HG03108 (cell line): ENCODE measurements at regions not wholly inside any gene's neighbourhood (a gene's known extent, or its start where the extent isn't known, plus 50 kb on each side); places are given as distances from the start of the nearest gene placed in this dataset.
"Not testable (repeated sequence)": the region's sequence is repeated elsewhere in the genome, so short reads cannot be mapped to it uniquely, and the experiment has no call there.

Experiments used
- ATAC-seq: cut with Tn5 transposase; IDR thresholded peaks from one replicate; pipeline ENCODE4 v1.9.1; 2021; ENCODE audit warnings: moderate library complexity; ENCODE audit not compliant: unreplicated experiment

DNA sequence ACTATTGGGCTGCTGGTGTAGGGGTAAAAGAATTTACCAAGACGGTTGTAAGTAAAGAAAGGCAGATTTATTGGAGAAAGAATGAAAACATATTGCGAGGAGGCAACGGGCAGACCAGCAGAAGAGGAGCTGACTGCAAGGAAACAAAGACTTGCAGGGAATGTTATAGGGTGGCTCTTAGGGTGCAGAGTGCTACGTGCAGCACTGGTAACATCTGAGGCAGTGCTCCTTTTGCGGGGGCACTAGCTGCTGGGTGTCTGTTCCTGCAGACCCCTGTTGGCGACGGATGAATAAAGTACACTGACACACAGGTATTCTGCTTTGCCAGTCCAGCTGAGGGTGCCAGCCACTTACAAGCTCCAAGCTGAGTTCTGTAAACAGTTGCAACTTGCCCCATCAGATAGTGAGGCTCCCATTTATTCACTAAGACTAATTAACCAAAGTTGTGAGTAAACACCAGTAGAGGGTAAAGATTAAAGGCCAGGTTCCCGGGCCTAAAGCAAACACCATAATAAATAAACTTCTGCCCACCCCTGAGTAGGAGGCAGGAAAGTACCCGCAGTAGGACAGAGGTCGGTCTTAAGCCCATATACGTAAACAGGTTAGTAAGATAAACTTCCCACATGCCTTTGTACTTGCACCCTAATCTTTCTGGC lies 140.2 kb upstream of the KCNK1 start:
- no peak for ATAC-seq

DNA sequence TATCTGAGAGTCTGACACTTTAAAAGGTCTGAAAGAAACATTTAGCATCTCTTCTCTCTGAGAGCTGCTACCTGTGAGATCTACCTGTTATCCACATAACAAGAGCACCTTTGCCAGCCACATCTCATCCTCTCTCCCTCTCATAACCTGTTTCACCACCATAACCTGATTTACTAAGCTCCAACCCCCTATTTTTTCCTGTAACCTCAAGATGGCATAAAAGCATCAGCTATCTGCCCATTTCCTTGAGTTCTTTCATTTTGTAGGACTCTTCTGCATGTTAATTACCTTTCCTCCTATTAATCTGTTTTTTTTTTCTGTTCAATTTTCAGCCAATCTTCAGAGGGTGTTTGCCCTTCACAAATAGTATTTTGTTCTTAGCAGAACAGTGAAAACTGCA lies 136.5 kb upstream of the KCNK1 start:
- no peak for ATAC-seq

DNA sequence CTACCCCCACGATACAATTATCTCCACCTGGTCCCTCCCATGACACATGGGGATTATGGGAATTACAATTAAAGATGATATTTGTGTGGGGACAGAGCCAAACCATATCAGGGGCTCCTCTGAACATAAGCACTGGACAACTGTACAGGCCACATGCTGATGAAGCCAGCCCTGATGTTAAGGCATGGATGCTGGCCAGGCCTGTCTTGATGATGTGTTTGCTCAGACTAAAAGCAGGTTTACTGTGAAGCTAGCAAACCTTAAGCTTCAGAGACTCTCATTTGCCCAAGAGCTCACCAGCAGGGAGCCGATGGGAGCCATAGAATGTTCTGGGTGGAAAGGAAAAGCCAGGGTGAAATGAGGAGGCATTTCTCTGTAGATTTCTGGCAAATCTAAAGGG lies 135.3 kb upstream of the KCNK1 start:
- no peak for ATAC-seq

DNA sequence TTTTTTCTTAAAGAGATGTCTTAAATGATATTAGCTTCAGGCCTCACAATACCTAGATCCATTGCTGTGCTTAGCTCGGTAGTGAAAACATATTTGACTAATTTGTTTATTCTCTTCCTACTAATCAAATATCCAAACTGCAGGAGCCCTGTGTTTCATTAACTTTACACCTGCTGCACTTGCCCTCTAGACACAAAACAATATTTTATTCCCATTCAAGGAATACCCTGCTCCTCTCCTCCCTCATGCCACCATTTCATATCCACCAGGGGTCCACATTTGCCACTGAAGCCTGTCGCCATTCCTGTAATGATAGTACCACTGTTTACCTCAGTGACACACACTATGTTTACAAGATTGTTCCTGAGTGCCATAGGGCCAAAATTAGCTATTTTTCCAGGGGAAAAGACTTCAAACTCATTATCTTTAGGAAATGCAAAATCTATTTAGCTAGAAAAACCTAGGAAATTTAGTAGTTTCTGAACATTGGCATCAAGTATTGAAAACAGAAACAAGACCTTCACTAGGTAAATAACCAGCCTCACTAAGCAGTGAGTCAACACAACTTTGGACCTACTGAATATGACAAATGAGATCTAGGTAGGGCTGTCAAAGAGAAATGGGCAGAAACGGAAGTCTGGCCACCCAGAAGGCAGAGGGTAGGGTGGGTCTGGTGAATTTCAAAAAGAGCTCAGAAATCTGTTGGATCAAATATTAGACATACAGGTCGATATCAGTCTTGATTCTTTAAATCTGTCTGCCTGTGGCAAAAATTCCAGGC lies 134.6 kb upstream of the KCNK1 start:
- ATAC-seq: no peak

DNA sequence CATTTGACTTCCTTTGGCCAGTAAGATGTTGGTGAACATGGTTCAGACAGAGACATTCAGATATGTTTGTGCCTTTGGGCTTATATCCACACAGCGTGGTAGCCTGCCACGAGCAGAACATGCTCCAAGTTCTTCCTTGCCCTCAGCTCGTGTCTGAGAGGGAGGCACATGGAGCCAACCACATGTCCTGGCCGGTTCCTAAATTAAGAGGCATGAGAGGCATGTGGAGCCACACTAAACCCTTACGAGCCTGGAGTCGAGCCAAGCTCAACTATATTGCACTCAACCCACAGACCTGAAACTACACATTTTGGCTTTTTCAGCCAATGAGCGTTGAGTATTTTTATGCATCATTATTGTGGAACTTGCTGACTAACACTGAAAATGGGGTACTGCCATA lies 133.7 kb upstream of the KCNK1 start:
- no peak for ATAC-seq

DNA sequence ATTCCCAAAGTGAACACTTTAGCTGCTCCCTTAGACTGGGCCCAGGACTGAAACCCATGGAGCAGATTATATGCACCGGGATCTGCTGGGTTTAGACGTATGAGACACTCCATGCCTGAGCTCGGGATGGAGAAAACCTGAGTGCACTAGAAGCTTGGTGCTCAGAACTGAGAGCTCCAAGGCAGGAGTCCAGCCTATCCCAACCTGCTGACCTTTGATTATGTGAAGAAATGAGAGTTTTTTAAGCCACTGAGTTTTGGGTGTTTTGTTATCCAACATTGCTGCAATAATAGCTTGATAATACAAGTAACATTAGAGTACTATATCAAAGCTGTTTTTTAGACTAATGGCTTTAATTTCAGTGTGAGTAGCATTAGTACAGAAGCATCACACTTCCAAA lies 131.5 kb upstream of the KCNK1 start:
- ATAC-seq: no peak

DNA sequence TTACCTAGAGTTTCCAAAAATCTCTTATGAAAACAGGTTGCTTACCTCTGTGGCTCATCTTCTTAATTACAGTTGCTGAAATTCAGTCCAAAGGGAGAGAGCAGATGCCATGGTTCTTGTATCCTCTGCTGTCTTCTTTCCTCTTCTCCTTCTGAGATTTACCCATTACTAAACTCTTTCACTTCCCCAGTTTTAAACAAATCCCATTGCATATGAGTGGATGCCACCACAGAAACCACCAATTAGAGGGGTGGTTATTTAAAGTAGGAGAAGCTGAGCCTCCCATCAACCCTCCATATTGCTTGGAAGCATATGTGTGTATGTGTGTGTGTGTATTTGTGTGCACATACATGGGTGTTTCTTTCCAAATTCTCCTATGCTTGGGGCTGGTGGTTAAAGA lies 128.5 kb upstream of the KCNK1 start:
- ATAC-seq: no peak

DNA sequence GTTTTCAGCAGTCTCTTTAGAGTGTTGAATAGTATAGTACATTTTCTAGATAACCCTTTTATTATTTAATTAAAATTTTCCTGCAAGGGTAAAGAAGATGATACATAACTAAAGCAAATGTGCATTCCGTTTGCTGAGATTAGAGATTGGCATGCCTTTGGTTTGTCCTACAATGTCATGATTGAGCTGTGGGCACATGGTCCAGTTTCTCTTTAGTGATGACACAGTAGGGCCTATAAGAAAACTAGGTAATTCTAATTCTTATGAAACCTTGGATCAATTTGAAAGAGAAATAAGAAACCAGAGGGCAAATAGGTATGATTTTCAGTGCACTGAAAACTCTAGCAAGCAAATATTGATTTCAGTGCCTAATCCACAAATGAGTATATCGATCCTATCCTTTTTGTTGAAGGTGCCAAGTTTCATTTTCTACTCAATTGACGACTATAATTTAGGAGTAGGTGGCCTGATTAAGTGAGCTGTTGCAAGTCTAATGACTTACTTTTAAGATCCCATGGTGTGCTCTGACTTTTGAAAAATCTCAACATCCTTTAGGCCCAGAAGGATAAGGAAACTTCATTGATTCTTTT lies 128.0 kb upstream of the KCNK1 start:
- ATAC-seq: no peak

DNA sequence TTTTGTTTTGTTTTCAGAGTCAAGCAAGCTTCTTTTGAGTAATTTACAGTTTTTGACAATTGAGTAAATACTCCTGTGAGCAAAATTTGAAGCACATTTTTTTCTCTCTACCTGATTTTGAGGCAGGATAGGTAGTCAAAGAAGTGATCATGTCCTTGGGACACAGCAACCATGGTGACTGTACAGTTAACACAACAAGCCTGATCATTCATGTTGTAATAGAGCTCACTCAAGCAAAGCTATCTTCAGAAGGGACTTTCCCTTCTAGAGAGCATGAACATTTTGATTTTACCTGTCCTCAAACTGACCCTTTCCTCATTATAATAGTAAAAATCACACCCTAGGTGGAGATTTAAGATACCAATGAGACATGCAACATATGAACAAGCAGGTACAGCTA lies 126.5 kb upstream of the KCNK1 start:
- ATAC-seq: no peak

DNA sequence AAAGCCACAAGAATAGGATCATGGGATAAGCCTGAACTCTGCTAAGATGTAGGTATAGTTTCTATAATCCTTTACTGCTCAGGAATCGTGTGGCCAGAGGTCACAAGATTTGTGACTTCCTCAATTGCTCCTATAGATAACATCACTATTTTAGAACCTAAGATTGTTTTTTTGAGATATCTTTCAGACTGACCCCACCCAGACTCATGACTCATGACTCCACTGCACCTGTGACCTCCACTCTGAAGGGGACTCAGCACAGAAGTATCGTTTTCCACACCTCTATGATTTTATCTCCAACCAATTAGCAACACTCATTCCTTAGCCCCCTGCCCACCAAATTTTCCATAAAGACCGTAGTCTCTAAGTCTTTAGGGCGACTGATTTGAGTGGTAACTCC lies 124.5 kb upstream of the KCNK1 start:
- ATAC-seq: no peak

DNA sequence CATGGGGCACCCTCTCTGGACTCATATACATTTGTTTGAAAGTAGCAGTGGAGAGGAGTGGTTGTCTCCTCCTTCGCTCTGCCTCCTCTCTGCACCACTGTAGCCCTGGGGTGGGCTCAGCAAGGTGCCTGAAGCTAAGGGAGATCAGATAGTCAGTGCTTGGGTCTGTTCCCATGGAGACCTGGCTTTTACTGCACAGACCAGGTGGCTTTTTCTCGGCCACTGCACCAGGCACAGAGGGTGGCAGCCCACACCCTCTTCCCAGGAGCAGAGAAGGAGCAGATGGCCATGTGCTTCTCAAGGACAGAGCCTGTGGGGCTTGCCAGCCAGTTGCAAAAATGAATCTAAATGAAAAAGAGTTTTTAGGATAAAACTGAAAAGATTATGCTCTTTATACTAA lies 123.4 kb upstream of the KCNK1 start:
- no peak for ATAC-seq

DNA sequence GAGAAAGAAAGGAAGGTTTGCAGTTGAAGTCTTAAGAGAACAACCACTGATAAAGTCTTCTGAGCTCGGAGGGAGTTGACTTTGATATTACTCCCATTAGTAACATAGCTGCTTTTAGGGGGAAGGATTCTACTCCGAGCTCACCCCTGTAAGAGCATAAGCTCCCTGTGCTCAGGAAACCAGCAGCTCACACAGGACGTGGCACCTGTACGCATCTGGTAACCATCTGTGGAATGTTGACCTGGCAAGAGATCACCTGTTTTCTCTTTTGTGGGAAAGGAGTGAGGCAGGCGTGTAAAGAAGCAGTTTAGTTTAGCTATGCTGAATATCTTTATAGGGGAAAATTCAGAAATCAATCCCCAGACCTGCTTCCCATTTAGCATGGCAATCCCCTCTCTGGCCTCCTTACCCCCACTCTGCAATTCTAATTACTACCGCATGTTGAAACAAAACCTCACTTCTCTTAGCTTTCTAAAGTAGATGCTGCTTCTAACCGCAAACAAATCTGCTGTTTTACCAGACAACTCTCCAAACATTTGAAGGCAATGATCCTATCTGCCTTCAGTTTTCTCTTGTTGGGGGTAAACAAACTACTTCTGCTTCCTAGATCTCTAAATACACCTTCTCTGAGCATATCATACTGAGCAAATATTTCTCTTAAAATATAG lies 121.8 kb upstream of the KCNK1 start:
- no peak for ATAC-seq

DNA sequence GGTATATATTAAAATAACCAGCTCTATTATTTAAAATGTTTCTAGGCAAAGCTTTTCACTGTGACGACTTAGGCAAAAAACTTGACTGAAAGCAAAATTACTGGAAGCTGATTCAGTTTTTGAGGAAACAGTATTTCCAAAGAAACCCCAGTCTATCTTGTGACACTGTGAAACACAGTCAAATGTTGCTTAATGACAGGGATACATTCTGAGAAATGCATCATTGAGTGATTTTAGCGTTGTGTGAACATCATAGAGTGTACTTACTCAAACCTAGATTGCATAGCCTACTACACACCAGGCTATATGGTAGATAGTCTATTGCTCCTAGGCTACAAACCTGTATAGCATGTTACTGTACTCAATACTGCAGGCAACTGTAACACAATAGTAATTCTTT lies 116.9 kb upstream of the KCNK1 start:
- ATAC-seq: no peak

DNA sequence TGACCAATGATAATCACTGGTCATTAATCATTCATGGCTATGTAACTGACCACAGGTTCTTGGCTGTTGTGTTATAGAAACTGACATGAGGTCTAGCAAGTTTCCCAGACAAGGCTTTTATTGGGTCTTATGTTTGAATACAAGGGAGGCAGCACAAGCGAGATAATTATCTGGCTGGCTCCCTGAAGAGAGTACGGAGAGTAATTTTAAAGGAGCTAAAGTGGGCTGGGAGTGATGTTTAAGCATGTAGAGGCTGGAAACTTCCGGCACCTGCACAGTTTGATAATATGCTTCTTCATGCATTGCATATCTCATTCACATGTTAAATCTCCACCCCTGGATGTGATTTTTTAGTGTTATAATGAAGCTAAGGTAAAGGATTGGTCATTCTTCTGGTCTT lies 116.2 kb upstream of the KCNK1 start:
- no peak for ATAC-seq

DNA sequence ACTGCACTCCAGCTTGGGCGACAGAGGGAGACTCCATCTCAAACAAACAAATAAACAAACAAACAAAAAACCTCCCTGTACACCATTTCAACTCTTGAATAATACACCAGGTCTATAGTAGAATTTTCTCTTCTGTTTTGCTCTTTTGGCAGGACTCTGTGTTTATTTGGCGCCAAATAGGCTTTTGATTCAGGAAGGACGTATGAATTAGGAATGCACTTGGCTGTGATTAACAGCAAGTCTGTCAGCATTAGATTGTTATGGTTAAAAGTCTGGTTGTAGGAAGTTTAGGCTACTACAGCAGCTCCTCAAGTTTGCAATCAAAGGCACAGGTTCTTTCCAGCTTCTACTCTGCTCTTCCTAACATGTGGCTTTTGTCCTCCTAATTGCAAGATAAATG lies 113.8 kb upstream of the KCNK1 start:
- no peak for ATAC-seq

DNA sequence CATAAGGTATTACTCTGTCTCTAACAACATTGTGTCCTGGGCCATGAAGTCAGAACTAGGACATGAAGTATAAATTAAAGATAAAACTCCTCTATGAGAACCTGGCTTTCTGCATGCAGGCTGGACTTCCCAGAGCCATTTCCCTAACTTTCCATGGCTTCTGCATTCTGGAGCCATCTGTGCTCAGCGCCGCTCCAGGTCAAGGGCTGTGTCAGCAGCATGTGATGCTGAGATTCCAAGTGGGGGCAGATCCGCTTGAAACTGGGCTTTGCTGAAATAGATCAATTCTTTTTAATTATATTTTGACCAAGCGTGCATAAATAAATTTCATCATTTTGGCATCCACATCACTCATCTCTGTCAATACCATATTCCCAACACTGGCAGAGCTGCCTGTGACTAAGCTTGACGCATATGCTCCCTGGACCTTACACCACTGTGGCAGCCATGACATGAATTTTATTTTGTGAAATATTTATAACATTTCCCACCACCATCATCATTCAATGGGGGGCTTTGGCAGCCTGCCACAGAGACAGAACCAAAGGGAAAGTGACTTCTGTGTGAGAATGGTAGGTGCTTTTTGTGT lies 110.4 kb upstream of the KCNK1 start:
- ATAC-seq: no peak

DNA sequence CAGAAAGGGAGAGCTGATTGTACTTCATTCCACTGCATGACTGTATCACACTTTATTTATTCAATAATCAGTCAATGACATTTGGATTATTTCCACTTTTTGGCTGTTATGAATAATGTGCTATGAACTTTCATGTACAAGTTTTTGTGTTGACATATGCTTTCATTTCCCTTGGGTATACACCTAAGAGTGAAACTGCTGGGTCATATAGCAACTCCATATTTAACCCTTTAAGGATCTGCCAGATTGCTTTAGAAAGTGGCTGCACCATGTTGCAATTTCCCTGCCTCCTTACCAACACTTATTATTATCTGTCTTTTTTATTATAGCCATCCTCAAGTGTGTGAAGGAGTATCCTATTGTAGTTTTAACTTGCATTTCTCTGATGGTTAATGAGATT lies 108.8 kb upstream of the KCNK1 start:
- no peak for ATAC-seq

DNA sequence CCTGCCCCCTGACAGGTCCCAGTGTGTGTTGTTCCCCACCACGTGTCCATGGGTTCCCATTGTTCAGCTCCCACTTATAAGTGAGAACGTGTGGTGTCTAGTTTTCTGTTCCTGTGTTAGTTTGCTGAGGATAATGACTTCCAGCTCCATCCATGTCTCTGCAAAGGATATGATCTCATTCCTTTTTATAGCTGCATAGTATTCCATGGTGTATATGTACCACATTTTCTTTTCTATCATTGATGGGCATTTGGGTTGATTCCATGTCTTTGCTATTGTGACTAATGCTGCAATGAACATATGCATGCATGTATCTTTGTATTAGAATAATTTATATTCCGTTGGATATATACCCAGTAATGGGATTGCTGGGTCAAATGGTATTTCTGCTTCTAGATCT lies 108.0 kb upstream of the KCNK1 start:
- not testable (repeated sequence) for ATAC-seq

DNA sequence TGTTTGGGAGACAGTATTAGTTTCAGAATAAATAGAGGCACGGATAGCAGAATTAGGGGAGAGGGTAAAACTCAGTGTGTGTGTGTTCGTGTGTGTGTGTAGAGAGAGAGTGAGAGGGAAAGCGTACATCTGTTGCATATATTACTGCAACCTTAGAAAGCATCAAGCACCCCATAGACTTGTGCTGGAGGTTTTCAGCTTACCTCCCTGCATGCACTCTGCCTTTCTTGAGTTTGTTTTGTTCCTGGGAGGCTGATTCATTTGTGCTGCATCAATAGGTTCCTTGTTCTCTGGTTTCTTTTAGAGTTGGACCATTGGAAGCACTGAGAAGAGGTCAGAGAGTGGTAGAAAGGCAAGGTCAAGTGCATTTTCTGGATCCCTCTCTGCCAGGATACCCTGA lies 104.4 kb upstream of the KCNK1 start:
- ATAC-seq: no peak

DNA sequence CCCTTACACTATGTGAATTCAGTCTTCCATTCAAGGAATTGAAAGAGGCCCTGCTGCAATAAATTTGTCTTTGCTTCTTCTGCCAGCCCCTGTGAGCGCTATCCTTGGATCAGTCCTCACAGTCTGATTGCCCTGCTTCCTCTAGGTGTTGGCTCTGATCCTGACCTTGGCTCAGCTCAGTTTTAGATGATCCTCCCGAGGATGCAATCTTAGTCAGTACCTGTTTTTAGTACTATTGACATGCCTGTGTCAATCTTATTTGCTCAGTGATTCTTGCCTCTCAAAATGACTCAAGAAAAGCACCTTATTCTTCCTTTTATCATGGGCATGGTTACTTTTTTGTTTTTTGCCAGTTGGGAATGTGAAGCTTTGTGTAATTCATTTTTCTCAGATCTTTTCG lies 101.4 kb upstream of the KCNK1 start:
- no peak for ATAC-seq

DNA sequence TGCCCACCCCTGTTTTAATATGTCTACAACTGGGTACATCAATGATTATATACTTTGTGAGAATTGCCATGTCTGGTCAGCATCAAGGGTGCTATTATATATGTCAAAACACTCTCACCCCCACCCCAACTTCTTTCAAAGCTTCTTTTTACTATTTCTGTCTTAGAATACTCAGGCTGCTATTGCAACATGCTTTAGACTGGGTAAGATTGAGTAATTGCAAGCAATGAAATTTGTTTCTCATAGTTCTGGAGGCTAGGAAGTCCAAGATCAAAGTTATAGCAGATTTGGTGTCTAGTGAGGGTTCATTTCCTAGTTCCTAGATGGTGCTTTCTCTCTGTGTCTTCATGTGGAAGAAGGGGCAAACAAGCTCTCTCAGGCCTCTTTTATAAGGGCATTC lies 100.5 kb upstream of the KCNK1 start:
- no peak for ATAC-seq
